ENCODE measurements at regions not wholly inside any gene's neighbourhood (a gene's known extent, or its start where the extent isn't known, plus 50 kb on each side); places are given as distances from the start of the nearest gene placed in this dataset.
"Not testable (repeated sequence)": the region's sequence is repeated elsewhere in the genome, so short reads cannot be mapped to it uniquely, and the experiment has no call there.

DNA sequence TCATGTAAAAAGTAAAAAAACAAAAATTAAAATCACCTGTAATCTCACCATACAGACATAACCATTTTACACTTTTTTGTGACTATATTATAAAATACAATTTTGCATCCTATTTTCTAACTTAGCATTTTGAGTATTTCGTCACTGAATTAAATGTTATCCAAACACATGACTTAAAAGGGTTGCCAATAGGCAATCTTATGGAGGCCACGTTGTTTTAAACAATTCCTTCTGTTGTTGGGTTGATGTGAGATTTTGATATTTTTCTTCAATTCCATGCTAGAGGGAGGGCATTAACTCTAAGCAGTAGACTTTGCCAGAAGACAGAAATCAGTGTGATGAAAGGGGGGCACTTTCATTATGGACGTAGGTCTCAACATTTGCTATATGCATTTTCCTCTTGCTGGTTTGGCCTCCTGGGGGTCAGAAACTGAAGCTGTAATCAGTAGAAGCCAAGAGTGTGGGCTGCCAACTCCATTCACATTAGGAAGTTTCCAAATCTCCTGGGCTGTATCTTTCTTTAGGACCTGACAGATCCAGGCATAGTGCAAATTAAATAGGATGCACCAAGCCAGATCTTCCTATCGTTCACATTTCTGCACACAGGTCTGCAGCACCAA, 614.2 kb upstream of the CLINT1 start:
- DNase-seq = no peak

DNA sequence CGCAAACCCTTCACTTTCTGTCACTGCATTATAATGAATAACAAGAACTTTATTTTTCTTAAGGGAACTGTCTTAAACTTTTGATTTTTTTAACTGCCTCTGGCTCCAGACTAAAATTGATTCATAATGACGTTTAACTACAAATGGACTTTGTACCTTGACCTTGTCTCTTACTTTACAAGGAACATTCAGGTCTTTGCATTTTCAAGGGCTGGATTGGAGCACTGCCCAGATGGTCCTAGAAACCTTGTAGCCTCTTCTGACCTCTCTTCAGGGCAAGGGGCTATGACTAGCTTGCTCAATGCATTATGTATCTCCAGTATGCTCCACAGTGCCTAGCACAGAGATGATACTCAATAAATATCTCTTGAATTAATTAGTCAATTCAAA, 612.6 kb upstream of the CLINT1 start:
- no peak for DNase-seq

DNA sequence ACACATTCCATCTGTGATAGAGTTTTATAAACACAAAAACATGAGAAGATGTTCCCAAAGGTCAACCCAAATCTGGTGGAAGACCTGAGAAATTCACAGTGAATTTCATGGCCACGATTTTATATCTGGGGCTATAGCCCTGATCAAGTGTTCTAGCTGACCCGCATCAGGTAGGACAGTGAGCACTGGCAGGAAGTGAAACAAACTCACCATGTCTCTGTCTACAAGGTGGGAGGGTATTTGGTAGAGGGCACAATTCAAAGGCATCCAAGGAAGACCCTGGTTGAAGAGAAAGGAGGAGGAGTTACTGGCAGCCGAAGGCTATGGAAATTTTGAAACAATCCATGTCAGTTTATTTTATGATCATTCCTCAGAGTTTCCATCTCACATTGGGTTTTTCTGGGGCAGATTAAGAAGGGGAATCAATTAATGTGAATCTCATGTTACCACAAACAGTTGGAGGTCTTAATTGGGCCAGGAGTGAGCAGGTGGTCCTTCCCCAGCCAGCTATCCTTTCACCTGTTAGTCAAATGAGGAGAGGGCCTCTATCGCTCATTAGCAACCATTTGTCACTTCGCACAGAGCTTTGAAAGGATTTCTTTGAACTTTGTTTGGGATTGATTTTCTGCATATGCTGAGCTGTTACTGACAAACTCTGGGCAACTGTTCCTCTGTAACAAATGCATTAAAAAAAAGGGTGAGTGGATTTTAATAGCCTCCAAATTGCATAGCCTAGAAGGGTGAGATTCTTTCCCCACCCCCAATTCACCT, 612.0 kb upstream of the CLINT1 start:
- DNase-seq = no peak

DNA sequence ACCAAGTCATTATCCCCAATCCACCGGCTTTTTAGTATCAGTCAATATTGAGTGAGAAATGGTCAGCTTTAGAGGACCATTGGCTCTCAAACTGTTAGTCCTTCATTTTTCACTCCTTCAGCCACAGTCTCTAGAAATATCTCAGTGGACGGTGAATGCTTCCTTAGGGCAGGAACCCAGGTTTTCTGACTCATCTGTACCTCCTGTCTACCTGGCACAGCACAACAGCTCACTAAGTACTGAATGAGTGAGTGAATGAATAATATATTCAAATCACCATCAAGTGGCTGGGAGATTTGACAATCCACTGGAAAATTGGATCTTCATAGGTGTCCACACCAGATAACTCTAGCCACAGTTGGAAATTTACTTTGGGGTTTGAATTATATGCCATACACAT, 609.5 kb upstream of the CLINT1 start:
- no peak for DNase-seq

DNA sequence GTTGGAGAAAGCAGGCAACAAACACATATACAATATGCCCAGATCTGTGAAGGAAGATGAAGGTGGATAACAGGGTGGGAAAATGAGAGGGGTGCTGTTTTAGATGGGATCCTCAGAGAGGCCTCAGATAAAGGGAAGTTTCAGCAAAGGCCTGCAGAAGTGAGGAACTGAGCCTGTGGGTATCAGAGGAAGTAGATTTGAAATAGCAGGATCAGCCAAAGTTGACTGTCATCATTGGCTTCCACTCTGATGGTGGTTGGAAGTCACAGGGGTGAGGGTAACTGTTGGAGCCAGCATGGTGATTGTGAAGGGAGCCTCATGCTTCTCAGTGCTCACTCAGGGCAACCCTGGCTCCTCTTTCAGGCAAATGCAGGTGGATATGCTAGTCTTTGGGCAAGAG, 607.2 kb upstream of the CLINT1 start:
- DNase-seq = no peak

DNA sequence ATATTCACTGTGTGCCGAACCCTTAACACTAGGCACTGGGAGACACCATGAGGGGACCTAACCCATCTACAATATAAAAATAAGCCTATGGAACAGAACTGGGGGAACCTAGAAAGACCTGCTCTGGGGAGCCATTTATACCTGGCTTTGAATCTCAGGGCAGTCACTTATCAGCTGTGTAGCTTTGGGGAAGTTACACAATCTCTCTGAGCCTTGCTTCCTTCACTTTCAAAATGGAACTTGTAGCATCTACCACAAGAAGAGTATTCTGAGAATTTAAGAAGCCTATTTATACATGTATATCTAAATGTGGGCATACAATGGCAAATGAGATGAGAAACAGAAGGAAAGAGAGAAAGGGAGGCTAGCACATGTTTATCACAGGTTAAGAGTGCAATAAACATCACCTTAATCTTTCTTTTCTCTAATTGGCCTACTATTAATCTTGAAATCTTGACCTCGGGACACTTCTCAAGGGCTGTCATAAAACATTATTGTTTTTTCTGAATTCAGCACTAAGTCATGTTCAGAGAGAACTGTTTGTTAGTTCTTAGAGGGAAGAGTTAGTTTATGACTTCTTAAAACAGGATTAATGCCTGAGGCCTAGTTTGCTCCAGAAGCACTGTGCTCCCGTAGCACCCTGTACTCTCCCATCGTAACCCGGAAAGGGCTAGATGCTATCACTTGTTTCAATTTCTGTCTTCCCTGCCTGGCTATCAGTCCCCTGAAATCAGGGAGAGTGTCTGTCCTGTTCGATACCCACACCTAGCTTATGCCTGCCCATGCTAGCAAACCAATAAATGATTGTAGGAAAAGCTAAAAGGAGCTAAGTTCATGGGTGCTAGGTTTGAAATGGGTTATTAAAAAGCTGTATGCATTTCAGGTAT, 606.4 kb upstream of the CLINT1 start:
- no peak for DNase-seq

DNA sequence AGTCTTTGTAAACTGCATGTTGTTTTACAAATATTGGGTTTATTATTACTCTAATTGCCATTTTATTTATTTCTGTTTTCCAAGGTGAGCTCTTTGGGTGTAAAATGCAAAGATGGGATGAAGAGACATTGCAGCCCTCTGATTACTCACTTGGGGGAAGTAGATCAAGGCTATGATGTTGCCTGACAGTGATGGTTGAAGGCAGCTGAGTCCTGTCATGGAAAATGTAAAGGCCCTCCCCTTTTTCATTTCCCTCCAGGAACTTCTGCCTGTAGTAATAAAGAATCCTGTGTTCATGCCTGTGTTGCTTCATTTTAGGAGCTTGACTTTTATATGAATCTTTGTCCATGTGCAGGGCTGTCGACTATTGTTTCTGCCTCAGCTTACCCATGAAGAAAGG, 605.4 kb upstream of the CLINT1 start:
- DNase-seq = no peak

DNA sequence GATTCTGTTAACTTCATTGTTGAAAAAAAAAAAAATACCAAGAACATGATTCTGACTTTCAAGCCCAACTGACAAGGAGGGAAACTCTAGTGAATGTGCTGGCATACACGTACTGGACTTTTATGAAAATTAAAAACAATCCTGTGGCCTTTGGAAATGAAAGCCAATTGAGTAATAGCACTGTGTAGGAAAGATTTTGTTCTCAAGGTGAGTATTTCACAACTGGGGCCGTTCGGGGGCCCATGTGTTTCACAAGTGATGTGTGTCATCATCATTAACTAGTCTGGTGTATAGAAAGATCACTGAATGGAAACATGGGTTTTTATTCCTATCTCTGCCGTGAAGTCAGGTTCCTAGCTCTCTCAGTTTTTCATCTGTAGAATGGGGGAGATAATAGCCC, 605.0 kb upstream of the CLINT1 start:
- no peak for DNase-seq

DNA sequence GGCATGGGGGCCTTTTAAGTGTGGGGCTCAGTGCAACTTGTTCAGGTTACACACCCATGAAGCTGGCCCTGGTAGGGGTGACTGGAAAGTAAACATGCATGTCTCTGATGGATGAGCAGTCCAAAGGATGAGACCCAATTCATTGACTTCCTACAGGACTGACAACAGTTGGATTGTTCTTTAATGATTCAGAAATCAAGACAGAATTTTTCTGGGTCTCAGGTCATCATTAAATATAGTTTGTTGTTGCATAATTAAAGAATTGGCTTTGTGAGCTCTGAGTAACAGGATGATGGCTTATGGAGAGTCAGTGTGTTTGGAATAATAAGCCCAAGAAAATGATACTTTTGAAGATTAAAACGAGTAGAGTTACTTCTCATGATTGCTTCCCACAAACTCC, 604.2 kb upstream of the CLINT1 start:
- DNase-seq = no peak

DNA sequence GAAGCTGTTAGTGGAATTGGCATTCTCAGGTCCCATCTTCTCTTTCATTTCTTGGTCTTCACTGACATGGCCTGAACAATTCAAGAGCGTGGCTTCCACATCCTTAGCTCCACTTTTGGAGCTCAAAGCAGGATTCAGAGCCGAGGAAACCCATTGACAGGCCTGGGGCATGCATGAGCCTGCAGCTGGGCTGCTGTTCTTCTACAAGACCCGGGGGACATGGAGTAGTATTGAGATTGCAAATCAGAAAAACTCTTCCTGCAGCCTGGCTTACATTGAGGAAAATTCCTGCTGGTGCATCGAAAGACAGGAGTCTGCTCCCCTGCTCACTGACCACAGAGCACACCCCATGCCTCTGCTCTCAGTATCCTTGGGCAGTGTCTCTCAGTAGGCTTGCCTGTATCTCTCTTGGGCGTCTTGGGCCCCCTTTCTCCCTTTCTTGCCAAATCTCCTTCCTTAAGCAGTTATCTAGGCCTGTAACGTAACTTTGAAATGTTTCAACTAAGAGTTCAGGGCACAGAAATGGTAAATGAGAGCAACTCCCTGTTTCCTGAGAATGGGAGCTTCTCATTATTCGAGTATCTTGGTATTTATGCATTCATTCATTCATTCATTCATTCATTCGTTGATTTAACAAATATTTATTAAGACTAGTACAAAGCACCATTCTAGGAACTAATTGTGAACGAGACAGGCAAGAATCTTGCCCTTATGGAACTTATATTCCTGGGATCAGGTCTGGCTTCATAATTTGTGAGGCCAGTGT, 603.6 kb upstream of the CLINT1 start:
- no peak for DNase-seq

DNA sequence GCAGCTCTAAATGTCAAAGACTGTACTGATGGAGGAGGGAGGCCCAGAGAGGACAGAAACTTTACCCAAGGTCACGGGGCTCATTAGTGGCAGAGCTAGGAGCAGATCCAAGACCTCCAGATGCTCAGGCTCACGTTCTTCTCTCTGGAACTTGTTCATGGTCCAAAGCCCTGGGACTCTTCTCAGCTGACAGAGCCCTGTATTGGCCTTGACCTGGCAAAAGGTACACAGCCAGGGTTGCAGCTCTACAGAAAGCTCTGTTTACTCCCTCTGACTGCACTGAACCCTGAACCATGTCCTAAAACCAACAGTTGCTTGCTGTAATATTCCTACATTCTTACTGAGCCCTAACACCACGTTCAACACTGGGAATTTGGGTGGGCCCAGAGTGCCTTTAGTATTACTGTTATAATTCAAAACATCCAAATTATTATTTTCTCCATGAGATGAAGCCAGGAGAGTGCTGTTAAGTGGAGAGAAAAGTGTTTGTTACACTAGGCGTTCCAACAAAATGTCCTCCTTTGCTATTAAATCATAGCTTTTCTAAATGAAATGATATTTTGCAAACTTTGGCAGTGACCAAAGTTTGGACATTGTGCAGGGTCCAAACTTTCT, 602.4 kb upstream of the CLINT1 start:
- DNase-seq = no peak

DNA sequence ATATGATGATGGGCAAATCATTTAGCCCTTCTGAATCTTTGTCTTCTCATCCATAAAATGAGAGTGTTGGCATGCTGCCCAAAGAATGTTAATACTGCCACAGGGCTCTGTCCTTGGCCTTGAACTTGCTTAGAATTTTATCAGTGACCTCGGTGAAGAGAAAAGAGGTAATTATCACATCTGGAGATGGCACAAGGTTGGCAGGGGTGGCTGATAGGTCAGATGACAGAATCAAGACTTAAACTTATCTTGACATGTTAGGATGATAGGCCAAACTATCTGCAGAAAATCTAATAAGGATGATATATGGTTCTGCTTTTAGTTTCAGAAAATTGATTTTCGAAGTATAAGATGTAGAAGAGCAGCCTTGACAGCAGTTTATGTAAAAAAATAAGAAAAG, 599.1 kb upstream of the CLINT1 start:
- no peak for DNase-seq

DNA sequence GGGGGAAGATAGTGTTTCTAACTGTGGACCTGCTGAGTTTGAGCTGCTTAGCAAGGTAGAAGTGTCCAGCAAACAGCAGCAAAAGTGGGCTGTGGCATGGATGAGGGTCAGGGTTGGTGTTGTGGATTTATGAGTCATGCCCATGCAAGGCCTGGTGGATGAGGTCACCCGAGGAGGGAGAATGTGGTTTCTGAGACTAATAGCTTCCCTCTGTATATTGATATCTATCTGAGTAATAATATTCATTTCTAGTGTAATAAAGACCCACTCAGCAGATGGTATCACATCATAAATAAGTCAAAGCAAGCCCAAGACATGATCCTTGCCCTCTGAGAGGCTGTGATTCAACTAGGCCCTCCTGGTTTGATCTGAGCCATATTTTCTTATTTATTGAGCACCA, 597.8 kb upstream of the CLINT1 start:
- DNase-seq = no peak

DNA sequence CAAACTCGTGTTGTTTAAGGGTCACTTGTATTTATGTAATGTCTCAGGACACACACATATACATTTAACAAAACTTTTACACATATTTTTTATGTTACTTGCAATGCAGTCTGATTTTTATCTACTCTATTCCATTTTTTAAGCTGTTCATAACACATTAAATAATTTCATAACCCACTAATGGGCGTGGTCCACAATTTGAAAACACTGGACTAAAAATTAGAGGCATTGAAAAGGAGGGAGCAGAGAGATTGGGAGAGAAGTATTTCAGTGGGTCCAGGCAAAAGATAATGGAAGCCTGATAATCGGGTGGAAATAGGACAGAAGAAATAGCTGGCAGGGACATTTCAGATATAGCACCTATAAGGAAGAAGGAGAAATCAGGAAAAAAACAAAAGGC, 597.3 kb upstream of the CLINT1 start:
- DNase-seq = no peak

DNA sequence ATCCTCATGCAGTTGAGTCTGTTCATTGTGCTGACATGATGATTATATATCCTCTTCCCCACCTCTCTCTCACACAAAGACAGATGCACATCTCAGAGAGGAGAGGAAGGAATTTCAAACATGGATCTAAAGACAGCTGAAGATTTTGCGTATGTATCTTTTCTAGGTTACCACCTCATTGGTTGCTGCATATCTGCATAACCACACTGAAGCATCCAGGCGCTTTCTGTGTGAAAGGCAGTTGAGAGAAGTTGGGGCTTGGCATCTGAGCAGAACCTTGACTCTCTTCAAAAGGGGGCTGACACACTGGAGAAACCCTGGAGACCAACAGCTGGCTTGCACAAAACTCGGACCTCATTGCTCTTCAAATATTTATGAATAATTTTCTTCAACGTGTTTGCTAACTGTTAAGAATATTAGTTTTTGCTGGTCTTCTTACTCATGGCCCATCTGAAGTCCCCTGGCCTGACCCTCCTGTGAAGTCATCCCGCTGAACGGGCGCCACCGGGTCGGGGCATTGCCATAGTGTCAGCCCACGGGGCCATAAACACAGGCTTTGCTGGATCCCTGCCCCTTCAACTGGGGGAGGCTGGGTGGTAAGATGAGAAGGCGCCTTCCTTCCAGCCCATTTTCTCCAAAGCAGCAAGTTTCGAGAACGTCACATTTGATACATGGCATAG, 593.2 kb upstream of the CLINT1 start:
- DNase-seq = no peak

DNA sequence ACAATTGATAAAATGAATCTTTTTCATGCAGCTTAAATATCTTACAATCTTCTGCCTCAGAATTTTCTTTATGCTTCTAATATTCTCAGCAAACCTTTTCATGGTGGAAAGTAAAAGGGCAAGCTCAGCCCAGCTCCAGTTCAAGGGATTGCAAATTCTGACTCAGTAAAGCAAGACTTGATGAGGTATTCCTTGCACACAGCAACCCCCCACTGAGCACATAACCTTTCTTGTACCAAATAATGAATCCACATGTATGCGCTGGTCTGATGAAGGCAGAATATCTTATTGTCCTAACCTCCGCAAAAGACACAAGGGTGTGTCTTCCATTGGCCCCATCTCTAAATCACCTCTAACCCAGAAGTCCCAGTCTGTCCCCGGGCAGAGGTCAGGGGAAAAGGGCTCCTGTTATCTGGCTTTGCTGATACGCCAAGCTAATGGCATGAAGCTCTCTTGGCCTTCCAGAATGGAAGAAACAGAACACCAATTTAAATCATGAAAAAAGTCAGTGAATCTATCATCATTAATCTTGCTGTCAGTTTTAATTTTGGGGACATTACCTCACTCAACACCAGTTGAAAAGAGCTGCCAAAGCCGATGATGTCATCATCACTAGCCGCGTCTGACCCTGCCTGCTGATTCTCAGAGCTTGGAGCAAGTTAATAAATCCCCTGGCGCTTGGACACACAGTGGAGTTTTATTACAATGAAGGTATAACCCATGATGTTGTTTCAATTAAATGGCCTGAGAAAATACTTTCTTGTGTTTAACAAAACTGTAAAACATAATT, 592.5 kb upstream of the CLINT1 start:
- no peak for DNase-seq

DNA sequence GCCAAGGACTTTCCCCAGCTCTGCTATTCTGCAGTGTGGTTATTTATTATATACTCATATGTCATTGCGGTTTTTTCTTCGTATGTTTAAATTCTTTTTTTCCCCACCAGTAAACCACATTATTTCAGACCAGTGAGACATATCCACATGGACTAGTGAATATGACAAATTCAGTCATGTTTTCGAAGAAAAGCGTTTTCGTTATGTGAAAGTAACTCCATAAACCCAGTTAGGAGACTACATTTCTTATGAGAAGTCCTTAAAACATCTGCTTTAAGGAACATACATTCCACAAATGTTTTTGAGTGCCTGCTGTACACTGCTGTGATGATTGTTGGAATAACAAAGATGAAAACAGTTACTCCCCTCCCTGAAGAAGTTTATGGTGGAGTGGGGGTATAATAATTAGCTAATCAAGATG, 591.8 kb upstream of the CLINT1 start:
- no peak for DNase-seq

DNA sequence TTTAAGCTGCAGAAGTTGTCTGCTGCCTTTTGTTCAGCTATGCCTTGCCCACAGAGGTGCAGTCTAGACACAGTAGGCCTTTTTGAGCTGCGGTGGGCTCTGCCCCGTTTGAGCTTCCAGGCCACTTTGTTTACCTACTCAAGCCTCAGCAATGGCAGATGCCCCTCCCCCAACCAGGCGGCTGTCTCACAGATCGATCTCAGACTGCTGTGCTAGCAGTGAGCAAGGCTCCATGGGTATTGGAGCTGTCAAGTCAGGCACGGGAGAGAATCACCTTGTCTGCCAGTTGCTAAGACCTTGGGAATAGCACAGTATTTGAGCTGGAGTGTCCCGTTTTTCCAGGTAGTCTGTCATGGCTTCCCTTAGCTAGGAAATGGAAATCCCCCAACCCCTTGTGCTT, 587.8 kb upstream of the CLINT1 start:
- not testable (repeated sequence) for DNase-seq

DNA sequence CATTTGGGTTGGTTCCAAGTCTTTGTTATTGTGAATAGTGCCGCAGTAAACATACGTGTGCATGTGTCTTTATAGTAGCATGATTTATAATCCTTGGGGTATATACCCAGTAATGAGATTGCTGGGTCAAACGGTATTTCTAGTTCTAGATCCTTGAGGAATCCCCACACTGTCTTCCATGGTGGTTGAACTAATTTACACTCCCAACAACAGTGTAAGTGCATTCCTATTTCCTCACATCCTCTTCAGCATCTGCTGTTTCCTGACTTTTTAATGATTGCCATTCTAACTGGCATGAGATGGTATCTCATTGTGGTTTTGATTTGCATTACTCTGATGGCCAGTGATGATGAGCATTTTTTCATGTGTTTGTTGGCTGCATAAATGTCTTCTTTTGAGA, 580.3 kb upstream of the CLINT1 start:
- not testable (repeated sequence) for DNase-seq

DNA sequence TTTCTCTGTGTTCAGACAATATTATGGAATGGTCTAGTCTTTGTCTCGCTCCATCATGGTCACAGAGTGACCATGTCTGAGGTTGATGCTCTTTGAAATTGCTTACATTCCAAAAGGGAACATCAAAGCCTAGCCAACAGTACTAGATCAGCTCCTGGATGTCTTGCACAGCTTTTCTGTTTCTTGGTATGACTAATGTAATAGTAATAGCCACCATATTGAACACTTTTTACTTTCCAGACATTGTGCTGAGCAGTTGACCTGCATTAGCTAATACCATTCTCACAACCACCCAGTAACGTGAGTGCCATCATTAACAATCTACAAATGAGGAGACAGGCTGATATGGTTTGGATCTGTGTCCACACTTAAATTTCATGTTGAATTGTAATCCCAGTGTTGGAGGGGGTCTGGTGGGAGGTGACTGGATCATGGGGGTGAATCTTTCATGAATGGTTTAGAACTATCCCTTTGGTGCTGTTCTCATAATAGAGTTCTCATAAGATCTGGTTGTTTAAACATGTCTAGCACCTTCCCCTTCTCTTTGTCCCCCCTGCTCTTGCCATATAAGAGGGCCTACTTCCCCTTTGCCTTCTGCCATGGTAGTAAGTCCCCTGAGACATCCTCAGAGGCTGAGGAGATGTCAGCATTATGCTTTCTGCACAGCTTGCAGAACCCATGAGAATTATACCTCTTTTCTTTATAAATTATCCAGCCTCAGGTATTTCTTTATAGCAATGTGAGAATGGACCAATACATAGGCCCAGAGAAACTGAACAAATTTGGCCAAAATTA, 577.5 kb upstream of the CLINT1 start:
- DNase-seq = no peak

All from T-helper 1 cell (primary cell).